OCI-M1 (cell line): ENCODE measurements at regions not wholly inside any gene's neighbourhood (a gene's known extent, or its start where the extent isn't known, plus 50 kb on each side); places are given as distances from the start of the nearest gene placed in this dataset.

Source experiments
- DNase-seq: peaks from one replicate; lab custom pipeline; 2025; lab: John Stamatoyannopoulos, UW

DNA sequence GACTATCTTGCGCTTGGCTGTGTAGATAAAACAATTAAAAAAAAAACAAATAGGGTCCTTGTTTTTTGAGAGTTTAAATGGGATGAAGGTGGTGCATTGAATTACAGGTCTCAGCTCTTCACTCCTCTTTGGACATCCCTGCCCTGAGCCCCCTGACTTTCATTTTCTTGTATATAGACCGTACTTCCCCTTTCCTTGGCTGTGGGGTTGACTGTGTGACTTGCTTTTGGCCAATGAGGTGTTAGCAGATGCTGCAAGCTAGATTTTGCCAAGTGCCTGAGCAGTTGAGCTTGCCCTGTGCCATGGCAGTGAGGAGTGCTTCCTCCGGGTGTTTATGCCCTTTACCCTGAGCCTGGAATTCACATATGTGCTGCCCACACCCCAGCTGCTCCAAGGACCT lies 386.1 kb upstream of the ZFP64 start:
- peak; percentile 40 for DNase-seq

DNA sequence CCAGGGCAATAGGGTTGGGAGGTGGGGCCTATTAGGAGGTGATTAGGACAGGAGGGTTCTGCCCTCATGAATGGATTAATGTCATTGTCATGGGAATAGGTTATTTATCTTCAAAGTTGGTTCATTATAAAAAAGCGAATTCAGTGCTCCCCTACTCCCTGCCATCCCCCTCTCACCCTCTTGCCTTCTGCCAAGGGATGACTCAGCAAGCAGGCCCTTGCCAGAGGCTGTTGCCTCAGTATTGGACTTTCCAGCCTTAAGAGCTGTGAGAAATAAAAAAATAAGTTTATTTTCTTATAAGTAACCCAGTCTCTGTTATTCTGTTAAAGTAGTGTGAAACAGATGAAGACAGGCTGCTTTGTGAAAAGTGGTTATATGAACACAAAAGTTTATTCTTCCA lies 381.1 kb upstream of the ZFP64 start:
- no peak for DNase-seq

GRCh38 chr20:52569201-52569600 lies 377.6 kb upstream of the ZFP64 start:
- no peak for DNase-seq

GRCh38 chr20:52565614-52566013 lies 374.0 kb upstream of the ZFP64 start:
- DNase-seq, result no peak

GRCh38 chr20:52564594-52564993 lies 373.0 kb upstream of the ZFP64 start:
- no peak for DNase-seq

GRCh38 chr20:52552181-52552872 lies 360.7 kb upstream of the ZFP64 start:
- no peak for DNase-seq

DNA sequence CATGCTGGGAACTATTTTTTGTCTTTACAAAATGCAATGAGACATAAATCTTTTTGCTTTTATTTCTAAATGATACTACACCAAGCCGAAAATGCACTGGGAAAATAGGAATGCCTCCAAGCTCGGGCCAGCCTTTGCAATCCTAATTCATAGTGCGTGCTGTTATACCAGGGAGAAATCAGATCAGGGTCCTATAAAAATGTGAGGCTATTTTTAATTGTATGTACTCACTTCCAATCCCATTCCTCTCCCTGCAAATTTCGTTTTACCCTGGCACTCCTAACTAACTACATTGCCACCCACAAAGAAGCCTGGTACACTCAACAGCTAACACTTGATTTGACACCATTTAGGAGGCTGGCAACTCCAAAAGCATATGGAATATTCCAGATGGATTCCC lies 350.6 kb upstream of the ZFP64 start:
- DNase-seq, result no peak

GRCh38 chr20:52540509-52540908 lies 348.9 kb upstream of the ZFP64 start:
- no peak for DNase-seq

DNA sequence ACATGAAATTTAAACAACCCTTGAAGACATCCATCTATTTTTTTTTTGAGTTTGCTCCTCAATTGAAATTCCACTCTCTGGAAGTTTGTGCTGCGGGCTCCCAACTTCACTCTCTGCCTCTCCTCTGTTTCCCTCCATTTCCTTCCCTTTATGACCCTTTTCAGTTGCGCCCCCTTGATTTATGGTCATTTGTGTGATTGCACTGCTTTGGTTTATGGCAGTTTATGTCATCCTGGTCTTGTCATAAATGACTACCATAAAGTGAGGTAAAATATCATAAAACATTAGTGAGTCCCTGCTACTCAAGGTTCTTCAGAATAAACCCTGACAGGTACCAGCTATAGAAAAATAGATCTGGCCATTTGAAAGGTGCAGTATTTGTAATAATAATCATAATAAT lies 348.3 kb upstream of the ZFP64 start:
- DNase-seq, result peak; percentile 8

- DNase-seq, result no peak
Measured at GRCh38 chr20:52536841-52537400, 345.3 kb upstream of the ZFP64 start.

GRCh38 chr20:52536040-52536439 lies 344.5 kb upstream of the ZFP64 start:
- no peak for DNase-seq

DNA sequence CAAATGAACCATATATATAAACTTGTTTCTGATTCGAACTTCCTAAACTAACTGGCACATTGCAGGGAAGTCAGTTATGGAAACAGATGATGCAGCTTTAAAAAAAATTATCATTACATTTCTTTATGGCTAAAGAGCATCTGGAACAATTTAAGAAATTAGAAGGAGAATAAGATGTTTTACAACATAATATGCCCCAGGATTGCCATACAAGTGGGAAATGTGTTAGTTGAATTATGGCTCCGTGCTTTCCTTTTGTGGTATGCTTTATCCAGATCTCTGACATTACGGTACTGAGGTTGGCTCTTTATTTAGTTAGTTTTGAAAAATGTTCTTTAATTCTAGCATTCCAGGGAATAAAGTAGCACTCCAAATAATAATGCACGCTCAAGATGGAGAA lies 343.0 kb upstream of the ZFP64 start:
- no peak for DNase-seq

- no peak for DNase-seq
Measured at GRCh38 chr20:52533401-52533800, 341.8 kb upstream of the ZFP64 start.

DNA sequence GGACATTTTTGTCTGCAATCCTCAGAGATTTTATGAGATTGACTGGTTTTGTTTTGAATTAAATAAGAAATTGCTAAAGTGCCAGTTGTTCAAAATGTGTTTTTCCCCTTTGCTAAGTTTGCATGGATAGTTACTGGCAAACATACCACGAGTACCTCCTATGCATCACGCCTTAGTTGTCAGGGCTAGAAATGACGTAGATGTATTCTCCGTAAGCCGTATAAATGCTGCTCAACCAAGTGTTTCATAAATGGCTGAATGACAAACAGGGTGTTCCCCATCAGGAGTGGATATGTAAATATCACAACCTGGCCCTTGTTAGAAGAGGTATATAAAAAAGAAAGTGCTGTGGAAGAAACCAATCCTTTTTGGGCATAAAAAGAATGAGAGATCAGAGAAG lies 341.1 kb upstream of the ZFP64 start:
- no peak for DNase-seq

- DNase-seq, result no peak
Measured at GRCh38 chr20:52530571-52530970, 339.0 kb upstream of the ZFP64 start.

GRCh38 chr20:52529826-52530225 lies 338.2 kb upstream of the ZFP64 start:
- no peak for DNase-seq

GRCh38 chr20:52524861-52525260 lies 333.3 kb upstream of the ZFP64 start:
- no peak for DNase-seq

DNA sequence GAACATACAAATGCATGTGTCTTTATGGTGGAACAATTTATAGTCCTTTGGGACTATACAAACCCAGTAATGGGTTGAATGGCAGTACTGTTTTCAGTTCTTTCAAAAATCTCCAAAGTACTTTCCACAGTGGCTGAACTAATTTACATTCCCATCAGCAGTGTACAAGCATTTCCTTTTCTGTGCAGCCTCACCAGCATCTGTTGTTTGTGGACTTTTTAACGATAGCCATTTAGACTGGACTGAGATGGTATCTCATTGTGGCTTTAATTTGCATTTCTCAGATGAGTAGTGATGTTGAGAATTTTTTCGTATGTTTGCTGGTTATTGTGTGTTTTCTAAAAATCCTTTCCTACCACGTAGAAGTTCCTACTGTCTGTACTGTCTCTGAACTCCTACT lies 327.2 kb upstream of the ZFP64 start:
- no peak for DNase-seq

DNA sequence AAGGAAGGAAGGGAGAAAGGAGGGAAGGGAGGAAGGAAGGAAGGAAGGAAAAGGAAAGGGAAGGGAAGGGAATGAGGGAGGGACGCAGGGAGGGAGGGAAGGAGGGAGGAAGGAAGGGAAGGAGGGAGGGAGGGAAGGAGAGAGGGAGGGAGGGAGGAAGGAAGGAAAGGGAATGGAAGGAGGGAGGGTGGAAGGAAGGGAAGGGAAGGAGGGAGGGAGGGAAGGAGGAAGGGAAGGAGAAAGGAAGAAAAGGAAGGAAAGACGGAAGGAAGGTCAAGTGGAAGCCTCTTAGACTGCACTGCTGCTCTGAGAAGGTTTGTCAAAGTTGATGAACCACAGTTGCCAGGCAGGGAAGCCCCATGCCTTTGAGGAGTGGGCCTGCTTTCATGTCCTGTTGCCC lies 324.3 kb upstream of the ZFP64 start:
- DNase-seq, result no peak

DNA sequence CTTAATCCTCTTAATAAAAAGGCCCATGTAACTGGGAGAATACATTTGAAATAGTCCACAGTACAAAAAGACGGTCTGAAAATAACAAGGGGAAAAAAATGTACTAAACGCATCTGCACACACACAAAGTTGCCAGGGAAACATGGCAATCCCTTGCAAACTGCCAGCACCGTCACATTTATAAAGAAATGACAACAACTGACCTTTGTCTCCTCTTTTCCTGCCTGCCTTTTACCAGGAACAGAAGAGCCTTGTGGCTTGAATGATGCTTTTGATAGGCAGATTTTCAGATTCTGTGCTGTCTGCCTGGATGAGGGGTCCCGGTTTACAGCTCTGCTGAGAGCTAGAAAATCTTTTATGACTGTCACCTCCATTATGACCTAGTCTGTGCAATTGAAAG lies 308.6 kb upstream of the ZFP64 start:
- DNase-seq, result no peak

DNA sequence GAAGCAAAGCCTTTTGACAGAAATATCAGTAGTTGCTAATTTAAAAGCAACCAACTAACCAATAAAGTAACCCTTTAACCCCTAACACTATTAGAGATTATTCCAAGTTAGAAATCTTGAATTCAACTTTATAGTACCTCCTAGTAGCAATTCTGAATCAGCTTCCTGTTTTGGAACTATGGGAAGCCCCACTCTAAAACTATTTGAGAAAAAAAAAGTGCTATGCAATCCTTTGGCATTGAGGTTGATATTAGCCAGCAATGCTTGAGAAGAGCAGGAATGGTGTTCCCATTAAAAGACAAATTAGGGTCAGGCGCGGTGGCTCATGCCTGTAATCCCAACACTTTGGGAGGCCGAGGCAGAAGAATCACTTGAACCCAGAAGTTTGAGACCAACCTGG lies 306.2 kb upstream of the ZFP64 start:
- no peak for DNase-seq

GRCh38 chr20:52496191-52496590 lies 304.6 kb upstream of the ZFP64 start:
- DNase-seq, result no peak

GRCh38 chr20:52494244-52494643 lies 302.7 kb upstream of the ZFP64 start:
- DNase-seq, result peak; percentile 35

GRCh38 chr20:52493171-52493721 lies 301.7 kb upstream of the ZFP64 start:
- peak; percentile 49 for DNase-seq
